ENCODE measurements at regions not wholly inside any gene's neighbourhood (a gene's known extent, or its start where the extent isn't known, plus 50 kb on each side); places are given as distances from the start of the nearest gene placed in this dataset.

DNA sequence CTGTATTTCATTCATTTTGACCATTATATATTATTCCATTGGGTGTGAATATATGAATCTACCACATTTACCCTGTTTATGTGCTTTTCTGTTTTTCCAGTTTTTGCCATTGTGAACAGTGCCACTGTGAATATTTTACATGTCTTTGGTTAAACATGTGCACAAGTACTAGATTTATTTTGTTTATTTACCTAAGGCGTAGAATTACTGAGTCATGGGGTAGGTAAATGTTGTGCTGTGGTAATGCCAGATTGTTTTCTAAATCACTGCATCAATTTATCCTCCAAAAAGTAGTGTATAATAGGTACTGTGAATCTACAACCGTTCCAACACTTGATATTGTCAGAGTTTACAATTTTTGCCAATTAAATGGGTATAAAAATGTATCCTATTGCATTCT lies 362.1 kb upstream of the AGTR1 start:
- TF ChIP-seq CTCF (conservative IDR thresholded peaks at IDR 0.05) = no peak
- H3K27ac ChIP-seq (ENCODE audit: low read depth, low read length) = no peak overlapping the region

DNA sequence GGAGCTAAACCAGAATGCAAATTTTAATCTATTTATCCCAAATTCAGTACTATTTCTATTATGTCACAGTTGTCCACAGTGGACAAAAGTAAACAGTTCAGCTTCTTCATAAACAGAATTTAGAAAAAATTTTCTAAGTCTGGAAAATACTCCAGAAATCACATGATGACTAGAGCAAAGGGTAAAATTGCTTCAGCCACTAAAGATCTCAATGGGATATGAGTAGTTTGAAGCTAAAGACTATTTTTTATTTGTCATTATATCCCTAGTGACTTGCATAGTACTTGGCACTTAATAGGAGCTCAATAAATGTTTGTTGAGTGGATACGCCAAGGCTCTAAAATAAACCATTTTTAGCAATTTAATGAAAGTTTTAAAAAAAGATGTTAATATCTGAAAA lies 354.3 kb upstream of the AGTR1 start:
- no peak overlapping the region for H3K27ac Mint-ChIP-seq

More for the DNA sequence above, 362.1 kb upstream of the AGTR1 start:
- Mint-ChIP-seq H3K36me3 (ENCODE audit: low read depth) (no peaks in the 10 kb centered on the region), H3K27ac (no peak overlapping the region), H3K4me3 (no peak overlapping the region), H3K9me3 (peaks cover 5% of the 10 kb centered on the region), H3K27me3 (ENCODE audit: insufficient read depth) (no peaks in the 10 kb centered on the region), H3K4me1 (peaks cover 26% of the 10 kb centered on the region)
- no peaks in the 10 kb centered on the region for H3K36me3 ChIP-seq (ENCODE audit: control insufficient read depth, insufficient read depth, low read length)
- H3K9me3 ChIP-seq (ENCODE audit: control insufficient read depth, low read length) = no peaks in the 10 kb centered on the region
- no peak for DNase-seq
- no peak overlapping the region for H3K9ac ChIP-seq (ENCODE audit: extremely low read depth, low read length, poor library complexity, severe bottlenecking)
- no peaks in the 10 kb centered on the region for H3K27me3 ChIP-seq (ENCODE audit: control insufficient read depth, insufficient read depth, low read length, poor library complexity, severe bottlenecking)
- peaks cover 3% of the 10 kb centered on the region for H3K4me1 ChIP-seq (ENCODE audit: control insufficient read depth, insufficient read depth, low read length)
- WGBS, 2 experiments (ENCODE audit: insufficient coverage in 1 of 2, insufficient read length in 1 of 2) = 100% methylated on average over 1 of the region's 2 CpGs; no CpG with 5 or more reads in 1 of the 2 experiments
- H3K4me3 ChIP-seq (ENCODE audit: low read length) = no peak overlapping the region

GRCh38 chr3:148344521-148344920 lies 353.2 kb upstream of the AGTR1 start:
- Mint-ChIP-seq H3K27me3 (ENCODE audit: insufficient read depth) (no peaks in the 10 kb centered on the region), H3K36me3 (ENCODE audit: low read depth) (no peaks in the 10 kb centered on the region), H3K27ac (no peak overlapping the region), H3K4me1 (no peaks in the 10 kb centered on the region), H3K9me3 (peaks cover 21% of the 10 kb centered on the region), H3K4me3 (no peak overlapping the region)
- no peak for TF ChIP-seq CTCF (conservative IDR thresholded peaks at IDR 0.05)
- Histone ChIP-seq H3K27me3 (ENCODE audit: control insufficient read depth, insufficient read depth, low read length, poor library complexity, severe bottlenecking) (no peaks in the 10 kb centered on the region), H3K36me3 (ENCODE audit: control insufficient read depth, insufficient read depth, low read length) (no peaks in the 10 kb centered on the region), H3K27ac (ENCODE audit: low read depth, low read length) (no peak overlapping the region), H3K9ac (ENCODE audit: extremely low read depth, low read length, poor library complexity, severe bottlenecking) (no peak overlapping the region), H3K4me3 (ENCODE audit: low read length) (no peak overlapping the region), H3K4me1 (ENCODE audit: control insufficient read depth, insufficient read depth, low read length) (no peaks in the 10 kb centered on the region), H3K9me3 (ENCODE audit: control insufficient read depth, low read length) (no peaks in the 10 kb centered on the region)
- no peak for DNase-seq
- WGBS, 2 experiments (ENCODE audit: insufficient coverage in 1 of 2, insufficient read length in 1 of 2) = 100% methylated on average over 1 of the region's 1 CpG; no CpG with 5 or more reads in 1 of the 2 experiments

More for the DNA sequence above, 354.3 kb upstream of the AGTR1 start:
- H3K9me3 Mint-ChIP-seq = peaks cover 15% of the 10 kb centered on the region
- no peaks in the 10 kb centered on the region for H3K4me1 Mint-ChIP-seq
- DNase-seq = no peak
- H3K4me1 ChIP-seq (ENCODE audit: control insufficient read depth, insufficient read depth, low read length) = no peaks in the 10 kb centered on the region
- H3K36me3 ChIP-seq (ENCODE audit: control insufficient read depth, insufficient read depth, low read length) = no peaks in the 10 kb centered on the region
- no peaks in the 10 kb centered on the region for H3K36me3 Mint-ChIP-seq (ENCODE audit: low read depth)
- no CpG with 5 or more reads among the region's 1 CpG for WGBS, 2 experiments (ENCODE audit: insufficient coverage in 1 of 2, insufficient read length in 1 of 2)
- no peak overlapping the region for H3K9ac ChIP-seq (ENCODE audit: extremely low read depth, low read length, poor library complexity, severe bottlenecking)
- no peak for TF ChIP-seq CTCF (conservative IDR thresholded peaks at IDR 0.05)
- no peak overlapping the region for H3K4me3 ChIP-seq (ENCODE audit: low read length)
- H3K27me3 ChIP-seq (ENCODE audit: control insufficient read depth, insufficient read depth, low read length, poor library complexity, severe bottlenecking) = no peaks in the 10 kb centered on the region
- H3K4me3 Mint-ChIP-seq = no peak overlapping the region
- H3K27me3 Mint-ChIP-seq (ENCODE audit: insufficient read depth) = no peaks in the 10 kb centered on the region
- H3K9me3 ChIP-seq (ENCODE audit: control insufficient read depth, low read length) = no peaks in the 10 kb centered on the region
- no peak overlapping the region for H3K27ac ChIP-seq (ENCODE audit: low read depth, low read length)
